GM23338 (cell line): ENCODE measurements at regions not wholly inside any gene's neighbourhood (a gene's known extent, or its start where the extent isn't known, plus 50 kb on each side); places are given as distances from the start of the nearest gene placed in this dataset.

Experiments
- ATAC-seq: fragments of 200-7000 bp; cut with Tn5 transposase; 3 replicates; pipeline ENCODE4 v1.9.1; 2020
- DNase-seq: peaks from one replicate; pipeline ENCODE4 v3.0.0-alpha.2; 2015; ENCODE audit warnings: low spot score
- H2AFZ ChIP-seq: fragments of 200-600 bp; sonication (generic); 2 replicates; pipeline ENCODE4 v1.8.0; 2016; ENCODE audit warnings: antibody characterized with exemption, mild to moderate bottlenecking, moderate library complexity
- H3F3A ChIP-seq: fragments of 200-600 bp; sonication (generic); replicated peaks from 2 replicates; pipeline ENCODE4 v1.8.0; 2017; ENCODE audit warnings: antibody characterized with exemption, mixed run types, low read depth
- H3K27ac ChIP-seq: fragments of 200-600 bp; sonication (generic); 2 replicates; pipeline ENCODE4 v1.6.1; 2016; ENCODE audit warnings: low read depth
- H3K27me3 ChIP-seq: fragments of 200-600 bp; sonication (generic); 2 replicates; pipeline ENCODE4 v1.8.0; 2016; ENCODE audit warnings: mild to moderate bottlenecking, mixed run types, moderate library complexity; ENCODE audit not compliant: insufficient read depth
- H3K36me3 ChIP-seq: fragments of 200-600 bp; sonication (generic); 2 replicates; pipeline ENCODE4 v1.8.0; 2016; ENCODE audit warnings: mild to moderate bottlenecking; ENCODE audit not compliant: insufficient read depth
- H3K4me1 ChIP-seq: fragments of 200-600 bp; sonication (generic); 2 replicates; pipeline ENCODE4 v1.8.0; 2016; ENCODE audit warnings: mild to moderate bottlenecking, moderate library complexity; ENCODE audit not compliant: insufficient read depth
- H3K4me2 ChIP-seq: fragments of 200-600 bp; sonication (generic); 2 replicates; pipeline ENCODE4 v1.7.1; 2017; ENCODE audit warnings: mixed run types
- H3K4me3 ChIP-seq: fragments of 200-600 bp; sonication (generic); 2 replicates; pipeline ENCODE4 v1.6.1; 2016; ENCODE audit warnings: mixed run types
- H3K79me2 ChIP-seq: fragments of 200-600 bp; sonication (generic); replicated peaks from 2 replicates; pipeline ENCODE4 v1.8.0; 2017; ENCODE audit warnings: mild to moderate bottlenecking; ENCODE audit not compliant: insufficient read depth
- H3K9me2 ChIP-seq: fragments of 200-600 bp; sonication (generic); 2 replicates; pipeline ENCODE4 v1.8.0; 2017; ENCODE audit not compliant: insufficient read depth
- H4K20me1 ChIP-seq: fragments of 200-600 bp; sonication (generic); replicated peaks from 2 replicates; pipeline ENCODE4 v1.8.0; 2017; ENCODE audit warnings: mild to moderate bottlenecking; ENCODE audit not compliant: insufficient read depth
- H3K27ac Mint-ChIP-seq: 2 replicates; pipeline ENCODE4 v1.8.0; 2020; ENCODE audit warnings: inconsistent platforms, mild to moderate bottlenecking, moderate library complexity, mixed read lengths
- H3K27me3 Mint-ChIP-seq: 3 replicates; pipeline ENCODE4 v1.8.0; 2022; ENCODE audit warnings: low read depth, mild to moderate bottlenecking, moderate library complexity, mixed read lengths, inconsistent platforms; ENCODE audit not compliant: insufficient read depth, poor library complexity
- H3K36me3 Mint-ChIP-seq: 3 replicates; pipeline ENCODE4 v1.8.0; 2021; ENCODE audit warnings: low read depth, mild to moderate bottlenecking, inconsistent platforms, moderate library complexity, mixed read lengths
- H3K4me1 Mint-ChIP-seq: 3 replicates; pipeline ENCODE4 v1.8.0; 2020; ENCODE audit warnings: mild to moderate bottlenecking, inconsistent platforms, mixed read lengths
- H3K4me3 Mint-ChIP-seq: 3 replicates; pipeline ENCODE4 v1.8.0; 2021; ENCODE audit warnings: moderate library complexity, mild to moderate bottlenecking, inconsistent platforms, mixed read lengths
- H3K9me3 Mint-ChIP-seq: 3 replicates; pipeline ENCODE4 v1.8.0; 2020; ENCODE audit warnings: moderate library complexity, mild to moderate bottlenecking, inconsistent platforms, mixed read lengths
- CREB1 ChIP-seq: fragments of 250-450 bp; sonication (Bioruptor Pico); IDR thresholded peaks from 2 replicates; pipeline ENCODE4 v1.5.0; 2020; ENCODE audit warnings: low read depth, mild to moderate bottlenecking, moderate library complexity
- EZH2 ChIP-seq: fragments of 200-600 bp; sonication (generic); IDR thresholded peaks from one replicate; pipeline ENCODE4 v1.8.0; 2017; ENCODE audit warnings: antibody characterized with exemption, mild to moderate bottlenecking, low read depth; ENCODE audit not compliant: unreplicated experiment
- EZH2phosphoT487 ChIP-seq: fragments of 200-600 bp; sonication (generic); IDR thresholded peaks from one replicate; pipeline ENCODE4 v1.8.1; 2018; ENCODE audit warnings: antibody characterized with exemption; ENCODE audit not compliant: unreplicated experiment
- JUNB ChIP-seq: IDR thresholded peaks from one replicate; pipeline ENCODE4 v1.6.1; 2016; ENCODE audit warnings: antibody characterized with exemption; ENCODE audit not compliant: unreplicated experiment
- STAT1 ChIP-seq: IDR thresholded peaks from one replicate; pipeline ENCODE4 v1.6.1; 2016; ENCODE audit warnings: antibody characterized with exemption; ENCODE audit not compliant: unreplicated experiment
- ZNF114 ChIP-seq: fragments of 250-450 bp; sonication (Bioruptor Pico); IDR thresholded peaks from 2 replicates; pipeline ENCODE4 v1.5.0; 2020; ENCODE audit warnings: mild to moderate bottlenecking, moderate library complexity
- ZNF331 ChIP-seq: fragments of 250-450 bp; sonication (Bioruptor Pico); IDR thresholded peaks from 2 replicates; pipeline ENCODE4 v1.5.0; 2020; ENCODE audit warnings: low read depth, mild to moderate bottlenecking, moderate library complexity
- TF ChIP-seq, protein P1 (sequence below): IDR thresholded peaks from 2 replicates; pipeline ENCODE4 v1.6.1; 2016; ENCODE audit warnings: antibody characterized with exemption
- TF ChIP-seq, protein P2 (sequence below): fragments of 250-450 bp; sonication (Bioruptor Pico); IDR thresholded peaks from 2 replicates; pipeline ENCODE4 v1.5.0; 2020; ENCODE audit warnings: mild to moderate bottlenecking, moderate library complexity
- TF ChIP-seq, protein P3 (sequence below): IDR thresholded peaks from one replicate; pipeline ENCODE4 v1.6.1; 2018; ENCODE audit warnings: antibody characterized with exemption; ENCODE audit not compliant: unreplicated experiment
- TF ChIP-seq, protein P4 (sequence below), 2 experiments: fragments of 200-600 bp in 1 of 2; sonication (generic) in 1 of 2; conservative IDR thresholded peaks; 2 replicates each; pipeline versions ENCODE4 v1.5.1 to v1.6.1; 2016 to 2017; ENCODE audit warnings: antibody characterized with exemption in 2 of 2, low read depth in 2 of 2, mild to moderate bottlenecking in 2 of 2, moderate library complexity in 1 of 2

DNA sequence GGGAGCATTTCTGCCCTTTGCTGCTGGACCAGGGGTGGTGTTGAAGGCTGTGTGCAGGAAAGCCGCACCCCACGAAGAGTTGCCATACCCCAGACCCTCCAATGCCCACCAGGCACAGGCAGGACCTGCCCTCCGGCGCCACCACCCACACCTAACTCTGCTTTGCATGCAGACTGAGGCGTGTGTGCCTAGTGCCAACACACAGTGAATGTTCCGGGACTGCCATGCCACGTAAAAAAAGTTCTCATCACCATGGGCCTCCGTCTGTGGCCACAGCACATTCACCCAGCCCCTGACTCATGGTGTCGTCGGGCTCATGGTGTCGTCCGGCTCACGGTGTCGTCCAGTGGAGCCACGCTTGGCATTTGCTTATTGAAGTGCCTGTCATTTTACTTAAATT is 184.9 kb upstream of the RAB6C start (continued):
- TF ChIP-seq, protein P1, sequence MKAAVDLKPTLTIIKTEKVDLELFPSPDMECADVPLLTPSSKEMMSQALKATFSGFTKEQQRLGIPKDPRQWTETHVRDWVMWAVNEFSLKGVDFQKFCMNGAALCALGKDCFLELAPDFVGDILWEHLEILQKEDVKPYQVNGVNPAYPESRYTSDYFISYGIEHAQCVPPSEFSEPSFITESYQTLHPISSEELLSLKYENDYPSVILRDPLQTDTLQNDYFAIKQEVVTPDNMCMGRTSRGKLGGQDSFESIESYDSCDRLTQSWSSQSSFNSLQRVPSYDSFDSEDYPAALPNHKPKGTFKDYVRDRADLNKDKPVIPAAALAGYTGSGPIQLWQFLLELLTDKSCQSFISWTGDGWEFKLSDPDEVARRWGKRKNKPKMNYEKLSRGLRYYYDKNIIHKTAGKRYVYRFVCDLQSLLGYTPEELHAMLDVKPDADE = no peak
- TF ChIP-seq, protein P2, sequence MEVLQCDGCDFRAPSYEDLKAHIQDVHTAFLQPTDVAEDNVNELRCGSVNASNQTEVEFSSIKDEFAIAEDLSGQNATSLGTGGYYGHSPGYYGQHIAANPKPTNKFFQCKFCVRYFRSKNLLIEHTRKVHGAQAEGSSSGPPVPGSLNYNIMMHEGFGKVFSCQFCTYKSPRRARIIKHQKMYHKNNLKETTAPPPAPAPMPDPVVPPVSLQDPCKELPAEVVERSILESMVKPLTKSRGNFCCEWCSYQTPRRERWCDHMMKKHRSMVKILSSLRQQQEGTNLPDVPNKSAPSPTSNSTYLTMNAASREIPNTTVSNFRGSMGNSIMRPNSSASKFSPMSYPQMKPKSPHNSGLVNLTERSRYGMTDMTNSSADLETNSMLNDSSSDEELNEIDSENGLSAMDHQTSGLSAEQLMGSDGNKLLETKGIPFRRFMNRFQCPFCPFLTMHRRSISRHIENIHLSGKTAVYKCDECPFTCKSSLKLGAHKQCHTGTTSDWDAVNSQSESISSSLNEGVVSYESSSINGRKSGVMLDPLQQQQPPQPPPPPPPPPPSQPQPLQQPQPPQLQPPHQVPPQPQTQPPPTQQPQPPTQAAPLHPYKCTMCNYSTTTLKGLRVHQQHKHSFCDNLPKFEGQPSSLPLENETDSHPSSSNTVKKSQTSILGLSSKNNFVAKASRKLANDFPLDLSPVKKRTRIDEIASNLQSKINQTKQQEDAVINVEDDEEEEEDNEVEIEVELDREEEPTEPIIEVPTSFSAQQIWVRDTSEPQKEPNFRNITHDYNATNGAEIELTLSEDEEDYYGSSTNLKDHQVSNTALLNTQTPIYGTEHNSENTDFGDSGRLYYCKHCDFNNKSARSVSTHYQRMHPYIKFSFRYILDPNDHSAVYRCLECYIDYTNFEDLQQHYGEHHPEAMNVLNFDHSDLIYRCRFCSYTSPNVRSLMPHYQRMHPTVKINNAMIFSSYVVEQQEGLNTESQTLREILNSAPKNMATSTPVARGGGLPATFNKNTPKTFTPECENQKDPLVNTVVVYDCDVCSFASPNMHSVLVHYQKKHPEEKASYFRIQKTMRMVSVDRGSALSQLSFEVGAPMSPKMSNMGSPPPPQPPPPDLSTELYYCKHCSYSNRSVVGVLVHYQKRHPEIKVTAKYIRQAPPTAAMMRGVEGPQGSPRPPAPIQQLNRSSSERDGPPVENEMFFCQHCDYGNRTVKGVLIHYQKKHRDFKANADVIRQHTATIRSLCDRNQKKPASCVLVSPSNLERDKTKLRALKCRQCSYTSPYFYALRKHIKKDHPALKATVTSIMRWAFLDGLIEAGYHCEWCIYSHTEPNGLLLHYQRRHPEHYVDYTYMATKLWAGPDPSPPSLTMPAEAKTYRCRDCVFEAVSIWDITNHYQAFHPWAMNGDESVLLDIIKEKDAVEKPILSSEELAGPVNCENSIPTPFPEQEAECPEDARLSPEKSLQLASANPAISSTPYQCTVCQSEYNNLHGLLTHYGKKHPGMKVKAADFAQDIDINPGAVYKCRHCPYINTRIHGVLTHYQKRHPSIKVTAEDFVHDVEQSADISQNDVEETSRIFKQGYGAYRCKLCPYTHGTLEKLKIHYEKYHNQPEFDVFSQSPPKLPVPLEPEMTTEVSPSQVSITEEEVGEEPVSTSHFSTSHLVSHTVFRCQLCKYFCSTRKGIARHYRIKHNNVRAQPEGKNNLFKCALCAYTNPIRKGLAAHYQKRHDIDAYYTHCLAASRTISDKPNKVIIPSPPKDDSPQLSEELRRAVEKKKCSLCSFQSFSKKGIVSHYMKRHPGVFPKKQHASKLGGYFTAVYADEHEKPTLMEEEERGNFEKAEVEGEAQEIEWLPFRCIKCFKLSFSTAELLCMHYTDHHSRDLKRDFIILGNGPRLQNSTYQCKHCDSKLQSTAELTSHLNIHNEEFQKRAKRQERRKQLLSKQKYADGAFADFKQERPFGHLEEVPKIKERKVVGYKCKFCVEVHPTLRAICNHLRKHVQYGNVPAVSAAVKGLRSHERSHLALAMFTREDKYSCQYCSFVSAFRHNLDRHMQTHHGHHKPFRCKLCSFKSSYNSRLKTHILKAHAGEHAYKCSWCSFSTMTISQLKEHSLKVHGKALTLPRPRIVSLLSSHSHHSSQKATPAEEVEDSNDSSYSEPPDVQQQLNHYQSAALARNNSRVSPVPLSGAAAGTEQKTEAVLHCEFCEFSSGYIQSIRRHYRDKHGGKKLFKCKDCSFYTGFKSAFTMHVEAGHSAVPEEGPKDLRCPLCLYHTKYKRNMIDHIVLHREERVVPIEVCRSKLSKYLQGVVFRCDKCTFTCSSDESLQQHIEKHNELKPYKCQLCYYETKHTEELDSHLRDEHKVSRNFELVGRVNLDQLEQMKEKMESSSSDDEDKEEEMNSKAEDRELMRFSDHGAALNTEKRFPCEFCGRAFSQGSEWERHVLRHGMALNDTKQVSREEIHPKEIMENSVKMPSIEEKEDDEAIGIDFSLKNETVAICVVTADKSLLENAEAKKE (CRISPR knock-in tag) = no peak
- TF ChIP-seq EZH2 (no peak), JUNB (no peak), EZH2phosphoT487 (no peak), ZNF114 (CRISPR knock-in tag) (no peak), CREB1 (CRISPR knock-in tag) (no peak)

DNA sequence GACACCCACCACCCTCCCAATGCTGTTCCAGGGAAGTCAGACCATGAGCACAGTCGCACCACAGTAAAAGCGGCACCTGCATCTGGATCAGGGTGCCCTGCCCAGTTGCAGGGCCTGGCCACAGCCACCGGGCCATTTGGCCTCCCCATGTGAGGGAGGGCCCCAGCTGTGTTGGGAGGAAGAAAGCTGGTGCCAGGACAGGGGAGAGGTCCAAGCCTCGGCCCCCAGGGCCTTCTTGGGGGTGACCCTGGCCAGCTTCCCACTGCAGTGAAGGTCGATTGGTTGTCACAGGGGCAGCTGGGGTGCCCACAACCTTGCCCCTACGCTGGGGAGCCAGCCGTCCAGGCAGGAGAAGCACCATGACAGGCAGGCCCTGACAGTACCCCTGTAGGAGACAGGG is 183.2 kb upstream of the RAB6C start:
- no peaks in the 10 kb centered on the region for H3K27me3 ChIP-seq
- no peak overlapping the region for H3K4me2 ChIP-seq
- H3K4me3 Mint-ChIP-seq = no peak overlapping the region
- H3K36me3 Mint-ChIP-seq = no peaks in the 10 kb centered on the region; the same call in 2 of the 3 replicates
- peaks cover 8% of the 10 kb centered on the region for H3K27me3 Mint-ChIP-seq
- no peak overlapping the region for H3K27ac ChIP-seq
- peaks cover 8% of the 10 kb centered on the region for H3K4me1 Mint-ChIP-seq
- no peaks in the 10 kb centered on the region for H3K79me2 ChIP-seq
- H3K4me1 ChIP-seq = peaks cover 1% of the 10 kb centered on the region
- H3K36me3 ChIP-seq = no peaks in the 10 kb centered on the region
- no peaks in the 10 kb centered on the region for H3K9me2 ChIP-seq
- no peaks in the 10 kb centered on the region for H4K20me1 ChIP-seq
- no peaks in the 10 kb centered on the region for H3F3A ChIP-seq
- H3K9me3 Mint-ChIP-seq = peaks cover 6% of the 10 kb centered on the region
- no peak overlapping the region for H2AFZ ChIP-seq
- H3K4me3 ChIP-seq = no peak overlapping the region
- ATAC-seq = no peak
- DNase-seq = no peak
- H3K27ac Mint-ChIP-seq = peak overlapping the region; percentile 74; the same call in 1 of the 2 replicates
- TF ChIP-seq ZNF331 (CRISPR knock-in tag) (no peak), EZH2phosphoT487 (no peak), ZNF114 (CRISPR knock-in tag) (no peak), STAT1 (no peak), CREB1 (CRISPR knock-in tag) (no peak), JUNB (no peak)
- TF ChIP-seq, protein P1 = no peak
- TF ChIP-seq, protein P3, sequence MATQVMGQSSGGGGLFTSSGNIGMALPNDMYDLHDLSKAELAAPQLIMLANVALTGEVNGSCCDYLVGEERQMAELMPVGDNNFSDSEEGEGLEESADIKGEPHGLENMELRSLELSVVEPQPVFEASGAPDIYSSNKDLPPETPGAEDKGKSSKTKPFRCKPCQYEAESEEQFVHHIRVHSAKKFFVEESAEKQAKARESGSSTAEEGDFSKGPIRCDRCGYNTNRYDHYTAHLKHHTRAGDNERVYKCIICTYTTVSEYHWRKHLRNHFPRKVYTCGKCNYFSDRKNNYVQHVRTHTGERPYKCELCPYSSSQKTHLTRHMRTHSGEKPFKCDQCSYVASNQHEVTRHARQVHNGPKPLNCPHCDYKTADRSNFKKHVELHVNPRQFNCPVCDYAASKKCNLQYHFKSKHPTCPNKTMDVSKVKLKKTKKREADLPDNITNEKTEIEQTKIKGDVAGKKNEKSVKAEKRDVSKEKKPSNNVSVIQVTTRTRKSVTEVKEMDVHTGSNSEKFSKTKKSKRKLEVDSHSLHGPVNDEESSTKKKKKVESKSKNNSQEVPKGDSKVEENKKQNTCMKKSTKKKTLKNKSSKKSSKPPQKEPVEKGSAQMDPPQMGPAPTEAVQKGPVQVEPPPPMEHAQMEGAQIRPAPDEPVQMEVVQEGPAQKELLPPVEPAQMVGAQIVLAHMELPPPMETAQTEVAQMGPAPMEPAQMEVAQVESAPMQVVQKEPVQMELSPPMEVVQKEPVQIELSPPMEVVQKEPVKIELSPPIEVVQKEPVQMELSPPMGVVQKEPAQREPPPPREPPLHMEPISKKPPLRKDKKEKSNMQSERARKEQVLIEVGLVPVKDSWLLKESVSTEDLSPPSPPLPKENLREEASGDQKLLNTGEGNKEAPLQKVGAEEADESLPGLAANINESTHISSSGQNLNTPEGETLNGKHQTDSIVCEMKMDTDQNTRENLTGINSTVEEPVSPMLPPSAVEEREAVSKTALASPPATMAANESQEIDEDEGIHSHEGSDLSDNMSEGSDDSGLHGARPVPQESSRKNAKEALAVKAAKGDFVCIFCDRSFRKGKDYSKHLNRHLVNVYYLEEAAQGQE = no peak
- TF ChIP-seq, protein P4, sequence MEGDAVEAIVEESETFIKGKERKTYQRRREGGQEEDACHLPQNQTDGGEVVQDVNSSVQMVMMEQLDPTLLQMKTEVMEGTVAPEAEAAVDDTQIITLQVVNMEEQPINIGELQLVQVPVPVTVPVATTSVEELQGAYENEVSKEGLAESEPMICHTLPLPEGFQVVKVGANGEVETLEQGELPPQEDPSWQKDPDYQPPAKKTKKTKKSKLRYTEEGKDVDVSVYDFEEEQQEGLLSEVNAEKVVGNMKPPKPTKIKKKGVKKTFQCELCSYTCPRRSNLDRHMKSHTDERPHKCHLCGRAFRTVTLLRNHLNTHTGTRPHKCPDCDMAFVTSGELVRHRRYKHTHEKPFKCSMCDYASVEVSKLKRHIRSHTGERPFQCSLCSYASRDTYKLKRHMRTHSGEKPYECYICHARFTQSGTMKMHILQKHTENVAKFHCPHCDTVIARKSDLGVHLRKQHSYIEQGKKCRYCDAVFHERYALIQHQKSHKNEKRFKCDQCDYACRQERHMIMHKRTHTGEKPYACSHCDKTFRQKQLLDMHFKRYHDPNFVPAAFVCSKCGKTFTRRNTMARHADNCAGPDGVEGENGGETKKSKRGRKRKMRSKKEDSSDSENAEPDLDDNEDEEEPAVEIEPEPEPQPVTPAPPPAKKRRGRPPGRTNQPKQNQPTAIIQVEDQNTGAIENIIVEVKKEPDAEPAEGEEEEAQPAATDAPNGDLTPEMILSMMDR (conservative IDR thresholded peaks at IDR 0.05; ENCODE audit: low read depth in 2 of 2) = no peak
